Activated T-helper 2 cell treated with anti-CD3 and anti-CD28 coated beads, Interferon-gamma antibody, Interleukin-2, Interleukin-4, amounts not matched to agents 10 μg/mL and 5 μg/mL and 100 μg/mL, durations not matched to agents 14 hours and 24 hours and 36 hours (primary cell): ENCODE measurements at regions not wholly inside any gene's neighbourhood (a gene's known extent, or its start where the extent isn't known, plus 50 kb on each side); places are given as distances from the start of the nearest gene placed in this dataset.

Source experiments
- DNase-seq: peaks from one replicate; pipeline ENCODE4 v3.0.0; 2021; ENCODE audit warnings: low spot score
- H3K27ac Mint-ChIP-seq: one replicate; pipeline ENCODE4 v1.8.0; 2021; ENCODE audit warnings: mixed read lengths
- H3K27me3 Mint-ChIP-seq: one replicate; pipeline ENCODE4 v1.8.0; 2021; ENCODE audit warnings: low read depth, mixed read lengths
- H3K36me3 Mint-ChIP-seq: one replicate; pipeline ENCODE4 v1.8.0; 2021; ENCODE audit warnings: low read depth, mixed read lengths
- H3K4me1 Mint-ChIP-seq: one replicate; pipeline ENCODE4 v1.8.0; 2021; ENCODE audit warnings: low read depth, mixed read lengths
- H3K4me3 Mint-ChIP-seq: one replicate; pipeline ENCODE4 v1.8.0; 2021; ENCODE audit warnings: low read depth, mild to moderate bottlenecking, moderate library complexity, mixed read lengths
- H3K9me3 Mint-ChIP-seq: one replicate; pipeline ENCODE4 v1.8.0; 2021; ENCODE audit warnings: mixed read lengths
- intact Hi-C: fragments of 100-400 bp; cut with micrococcal nuclease; formaldehyde crosslinking; loops from one replicate; pipeline ENCODE4 v1.15.1; 2023

- Mint-ChIP-seq H3K27me3 (no peaks in the 10 kb centered on the region), H3K9me3 (peaks cover 21% of the 10 kb centered on the region), H3K36me3 (no peaks in the 10 kb centered on the region), H3K27ac (no peak overlapping the region), H3K4me1 (no peaks in the 10 kb centered on the region), H3K4me3 (no peak overlapping the region)
- intact Hi-C loops, result no loop called here
- no peak for DNase-seq
Observed at GRCh38 chr4:28682847-28683246, 1822.2 kb downstream of the STIM2 start.

- no peak overlapping the region for H3K27ac Mint-ChIP-seq
- intact Hi-C loops, result no loop called here
- H3K4me1 Mint-ChIP-seq, result no peaks in the 10 kb centered on the region
- H3K27me3 Mint-ChIP-seq, result no peaks in the 10 kb centered on the region
- H3K9me3 Mint-ChIP-seq, result peaks cover 27% of the 10 kb centered on the region
- no peak for DNase-seq
- H3K4me3 Mint-ChIP-seq, result no peak overlapping the region
- H3K36me3 Mint-ChIP-seq, result no peaks in the 10 kb centered on the region
Observed at GRCh38 chr4:28686618-28687017, 1826.0 kb downstream of the STIM2 start.

- Mint-ChIP-seq H3K27me3 (no peaks in the 10 kb centered on the region), H3K9me3 (peaks cover 15% of the 10 kb centered on the region), H3K4me1 (no peaks in the 10 kb centered on the region), H3K4me3 (no peak overlapping the region), H3K36me3 (no peaks in the 10 kb centered on the region), H3K27ac (no peak overlapping the region)
- intact Hi-C loops, result no loop called here
- DNase-seq, result no peak
Observed at GRCh38 chr4:28690890-28691289, 1830.2 kb downstream of the STIM2 start.

- peaks cover 31% of the 10 kb centered on the region for H3K9me3 Mint-ChIP-seq
- intact Hi-C loops, result no loop called here
- no peaks in the 10 kb centered on the region for H3K36me3 Mint-ChIP-seq
- no peaks in the 10 kb centered on the region for H3K4me1 Mint-ChIP-seq
- no peak overlapping the region for H3K27ac Mint-ChIP-seq
- DNase-seq, result no peak
- no peak overlapping the region for H3K4me3 Mint-ChIP-seq
- no peaks in the 10 kb centered on the region for H3K27me3 Mint-ChIP-seq
Observed at GRCh38 chr4:28702571-28702970, 1841.9 kb downstream of the STIM2 start.

GRCh38 chr4:28709891-28710290 lies 1849.2 kb downstream of the STIM2 start:
- no peaks in the 10 kb centered on the region for H3K27me3 Mint-ChIP-seq
- no peaks in the 10 kb centered on the region for H3K4me1 Mint-ChIP-seq
- intact Hi-C loops, result no loop called here
- H3K36me3 Mint-ChIP-seq, result no peaks in the 10 kb centered on the region
- H3K27ac Mint-ChIP-seq, result no peak overlapping the region
- H3K4me3 Mint-ChIP-seq, result no peak overlapping the region
- peaks cover 20% of the 10 kb centered on the region for H3K9me3 Mint-ChIP-seq
- DNase-seq, result no peak

GRCh38 chr4:28723371-28723770 lies 1862.7 kb downstream of the STIM2 start:
- H3K4me3 Mint-ChIP-seq, result no peak overlapping the region
- intact Hi-C loops, result no loop called here
- no peaks in the 10 kb centered on the region for H3K4me1 Mint-ChIP-seq
- H3K27ac Mint-ChIP-seq, result no peak overlapping the region
- H3K9me3 Mint-ChIP-seq, result peaks cover 34% of the 10 kb centered on the region
- H3K27me3 Mint-ChIP-seq, result no peaks in the 10 kb centered on the region
- H3K36me3 Mint-ChIP-seq, result no peaks in the 10 kb centered on the region
- DNase-seq, result no peak

- H3K4me3 Mint-ChIP-seq, result no peak overlapping the region
- intact Hi-C loops, result no loop called here
Observed at GRCh38 chr4:28724239-28724638, 1863.6 kb downstream of the STIM2 start.

GRCh38 chr4:28730304-28730703 lies 1869.7 kb downstream of the STIM2 start:
- Mint-ChIP-seq H3K4me3 (no peak overlapping the region), H3K36me3 (no peaks in the 10 kb centered on the region), H3K27ac (no peak overlapping the region), H3K27me3 (no peaks in the 10 kb centered on the region), H3K4me1 (no peaks in the 10 kb centered on the region), H3K9me3 (peaks cover 56% of the 10 kb centered on the region)
- no peak for DNase-seq
- intact Hi-C loops, result no loop called here

More at GRCh38 chr4:28724239-28724638, 1863.6 kb downstream of the STIM2 start:
- no peaks in the 10 kb centered on the region for H3K27me3 Mint-ChIP-seq
- no peaks in the 10 kb centered on the region for H3K4me1 Mint-ChIP-seq
- DNase-seq, result no peak
- peaks cover 42% of the 10 kb centered on the region for H3K9me3 Mint-ChIP-seq
- no peak overlapping the region for H3K27ac Mint-ChIP-seq
- H3K36me3 Mint-ChIP-seq, result no peaks in the 10 kb centered on the region

GRCh38 chr4:28744066-28744465 lies 1883.4 kb downstream of the STIM2 start:
- no peak overlapping the region for H3K27ac Mint-ChIP-seq
- no peaks in the 10 kb centered on the region for H3K36me3 Mint-ChIP-seq
- no peak for DNase-seq
- no peaks in the 10 kb centered on the region for H3K4me1 Mint-ChIP-seq
- peaks cover 22% of the 10 kb centered on the region for H3K9me3 Mint-ChIP-seq
- intact Hi-C loops, result no loop called here
- no peaks in the 10 kb centered on the region for H3K27me3 Mint-ChIP-seq
- H3K4me3 Mint-ChIP-seq, result no peak overlapping the region

- H3K27me3 Mint-ChIP-seq, result no peaks in the 10 kb centered on the region
- H3K9me3 Mint-ChIP-seq, result peaks cover 25% of the 10 kb centered on the region
- H3K4me3 Mint-ChIP-seq, result no peak overlapping the region
- no peaks in the 10 kb centered on the region for H3K4me1 Mint-ChIP-seq
- intact Hi-C loops, result no loop called here
- no peak overlapping the region for H3K27ac Mint-ChIP-seq
- no peaks in the 10 kb centered on the region for H3K36me3 Mint-ChIP-seq
- DNase-seq, result no peak
Observed at GRCh38 chr4:28754376-28754775, 1893.7 kb downstream of the STIM2 start.

- intact Hi-C loops, result no loop called here
- no peak for DNase-seq
- Mint-ChIP-seq H3K36me3 (no peaks in the 10 kb centered on the region), H3K27ac (no peak overlapping the region), H3K4me3 (no peak overlapping the region), H3K27me3 (no peaks in the 10 kb centered on the region), H3K4me1 (no peaks in the 10 kb centered on the region), H3K9me3 (peaks cover 26% of the 10 kb centered on the region)
Observed at GRCh38 chr4:28755081-28755480, 1894.4 kb downstream of the STIM2 start.

- Mint-ChIP-seq H3K4me3 (no peak overlapping the region), H3K36me3 (no peaks in the 10 kb centered on the region), H3K27me3 (no peaks in the 10 kb centered on the region), H3K27ac (no peak overlapping the region), H3K9me3 (peaks cover 27% of the 10 kb centered on the region), H3K4me1 (no peaks in the 10 kb centered on the region)
- intact Hi-C loops, result no loop called here
- DNase-seq, result no peak
Observed at GRCh38 chr4:28759064-28759463, 1898.4 kb downstream of the STIM2 start.

GRCh38 chr4:28760003-28760402 lies 1899.4 kb downstream of the STIM2 start:
- H3K9me3 Mint-ChIP-seq, result peaks cover 31% of the 10 kb centered on the region
- intact Hi-C loops, result no loop called here
- H3K4me3 Mint-ChIP-seq, result no peak overlapping the region
- no peaks in the 10 kb centered on the region for H3K27me3 Mint-ChIP-seq
- H3K4me1 Mint-ChIP-seq, result no peaks in the 10 kb centered on the region
- no peaks in the 10 kb centered on the region for H3K36me3 Mint-ChIP-seq
- H3K27ac Mint-ChIP-seq, result no peak overlapping the region
- DNase-seq, result no peak

- Mint-ChIP-seq H3K36me3 (no peaks in the 10 kb centered on the region), H3K27ac (no peak overlapping the region), H3K9me3 (peaks cover 20% of the 10 kb centered on the region), H3K27me3 (no peaks in the 10 kb centered on the region), H3K4me1 (no peaks in the 10 kb centered on the region), H3K4me3 (no peak overlapping the region)
- intact Hi-C loops, result no loop called here
- DNase-seq, result no peak
Observed at GRCh38 chr4:28772066-28772465, 1911.4 kb downstream of the STIM2 start.
